ENCODE measurements at regions not wholly inside any gene's neighbourhood (a gene's known extent, or its start where the extent isn't known, plus 50 kb on each side); places are given as distances from the start of the nearest gene placed in this dataset.
A peak's percentile ranks its signal among the peaks of the same experiment; 100 is the strongest.

DNA sequence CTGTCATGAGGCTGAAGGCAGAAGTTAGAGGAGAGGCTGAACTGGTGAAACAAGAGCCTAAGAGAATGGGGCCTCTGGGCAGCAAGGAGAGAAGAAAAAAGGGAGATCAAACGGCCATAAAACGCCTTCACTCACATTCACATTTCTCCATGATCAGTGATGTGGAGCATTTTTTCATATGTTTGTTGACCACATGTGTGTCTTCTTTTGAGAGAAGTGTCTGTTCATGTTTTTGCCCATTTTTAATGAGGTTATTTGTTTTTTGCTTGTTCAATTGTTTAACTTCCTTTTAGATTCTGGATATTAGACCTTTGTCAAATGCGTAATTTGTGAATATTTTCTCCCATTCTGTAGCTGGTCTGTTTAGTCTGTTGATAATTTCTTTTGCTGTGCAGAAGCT lies 155.0 kb downstream of the TMEM26 start:
- Mint-ChIP-seq H3K9me3 (no peaks in the 10 kb centered on the region), H3K27me3 (peaks cover 1% of the 10 kb centered on the region), H3K36me3 (no peaks in the 10 kb centered on the region), H3K4me1 (no peaks in the 10 kb centered on the region), H3K4me3 (no peak overlapping the region), H3K27ac (no peak overlapping the region)

DNA sequence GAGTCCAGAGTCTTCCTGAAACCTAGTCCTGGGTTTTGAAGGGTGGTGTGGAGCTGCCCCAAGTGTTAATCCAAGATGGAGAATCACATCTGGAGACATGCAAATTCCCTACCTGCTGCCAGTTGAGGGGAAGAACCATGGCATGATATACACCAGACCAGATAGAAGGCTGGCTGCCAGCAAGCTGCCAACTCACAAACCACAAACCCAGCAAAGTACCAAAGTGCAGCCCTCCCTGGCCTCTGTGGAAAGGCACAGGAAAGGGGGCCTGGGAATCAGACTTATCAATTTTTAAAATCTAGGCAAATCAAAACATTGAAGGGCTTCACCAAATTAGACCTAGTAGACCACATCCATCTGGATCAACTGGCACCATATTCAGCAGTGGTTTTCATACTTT lies 157.0 kb downstream of the TMEM26 start:
- H3K4me3 Mint-ChIP-seq = no peak overlapping the region
- no peaks in the 10 kb centered on the region for H3K36me3 Mint-ChIP-seq
- H3K27ac Mint-ChIP-seq = no peak overlapping the region
- no peaks in the 10 kb centered on the region for H3K4me1 Mint-ChIP-seq
- H3K9me3 Mint-ChIP-seq = no peaks in the 10 kb centered on the region
- peaks cover 1% of the 10 kb centered on the region for H3K27me3 Mint-ChIP-seq

DNA sequence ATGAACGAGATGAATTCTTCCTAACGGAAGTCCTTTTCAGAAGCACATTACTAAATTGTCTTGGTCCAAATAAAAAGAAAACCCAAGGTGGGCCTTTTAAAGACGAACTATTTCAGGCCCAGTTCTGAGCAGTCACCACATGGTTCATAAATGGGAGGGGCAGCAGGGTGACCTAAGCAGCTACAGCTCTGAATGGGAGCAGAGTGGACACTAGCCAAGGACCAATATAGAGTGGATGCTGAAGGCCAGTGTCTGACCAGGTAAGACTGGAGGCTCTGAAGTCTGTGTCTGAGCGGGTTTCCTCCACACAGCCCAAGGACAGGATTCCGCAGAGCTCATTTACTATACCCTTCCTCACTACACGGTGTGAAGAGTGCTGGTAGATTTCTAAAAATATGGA lies 159.1 kb downstream of the TMEM26 start:
- no peaks in the 10 kb centered on the region for H3K4me1 Mint-ChIP-seq

DNA sequence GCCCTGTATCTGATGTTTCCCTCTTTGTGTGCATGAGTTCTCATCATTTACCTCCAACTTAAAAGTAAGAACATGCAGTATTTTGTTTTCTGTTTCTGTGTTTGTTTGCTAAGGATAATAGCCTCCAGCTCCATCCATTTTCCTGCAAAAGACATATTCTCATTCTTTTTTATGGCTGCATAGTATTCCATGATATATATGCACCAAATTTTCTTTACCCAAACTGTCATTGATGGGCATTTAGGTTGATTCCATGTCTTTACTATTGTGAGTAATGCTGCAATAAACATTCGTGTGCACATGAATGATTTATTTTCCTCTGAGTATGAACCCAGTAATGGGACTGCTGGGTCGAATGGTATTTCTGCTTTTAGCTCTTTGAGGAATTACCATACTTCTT lies 163.4 kb downstream of the TMEM26 start:
- Mint-ChIP-seq H3K9me3 (no peaks in the 10 kb centered on the region), H3K36me3 (no peaks in the 10 kb centered on the region), H3K4me3 (no peak overlapping the region), H3K27me3 (peaks cover 1% of the 10 kb centered on the region), H3K27ac (no peak overlapping the region), H3K4me1 (peaks cover 17% of the 10 kb centered on the region)

More for the DNA sequence above, 159.1 kb downstream of the TMEM26 start:
- Mint-ChIP-seq H3K27ac (no peak overlapping the region), H3K27me3 (peaks cover 2% of the 10 kb centered on the region), H3K4me3 (no peak overlapping the region), H3K9me3 (no peaks in the 10 kb centered on the region), H3K36me3 (no peaks in the 10 kb centered on the region)

DNA sequence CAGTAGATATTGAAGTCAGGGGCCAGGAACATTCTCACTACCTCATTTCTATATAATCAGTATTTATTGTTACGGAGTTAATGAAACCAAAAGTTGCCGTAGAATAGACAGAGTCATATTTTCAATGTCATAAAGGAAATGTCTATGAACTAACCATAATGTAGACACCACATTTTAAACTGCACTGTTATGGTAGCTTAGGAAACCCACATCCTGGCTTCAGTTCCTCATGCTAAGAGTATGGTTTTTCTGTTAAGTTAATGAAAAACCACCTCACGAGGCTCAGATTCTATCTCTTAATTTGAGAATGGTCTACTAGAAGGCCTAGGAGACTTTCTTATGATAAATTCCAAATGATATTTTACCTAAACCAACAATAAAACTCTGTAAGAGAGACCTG lies 166.5 kb downstream of the TMEM26 start:
- Mint-ChIP-seq H3K36me3 (no peaks in the 10 kb centered on the region), H3K27ac (no peak overlapping the region), H3K4me3 (no peak overlapping the region)

DNA sequence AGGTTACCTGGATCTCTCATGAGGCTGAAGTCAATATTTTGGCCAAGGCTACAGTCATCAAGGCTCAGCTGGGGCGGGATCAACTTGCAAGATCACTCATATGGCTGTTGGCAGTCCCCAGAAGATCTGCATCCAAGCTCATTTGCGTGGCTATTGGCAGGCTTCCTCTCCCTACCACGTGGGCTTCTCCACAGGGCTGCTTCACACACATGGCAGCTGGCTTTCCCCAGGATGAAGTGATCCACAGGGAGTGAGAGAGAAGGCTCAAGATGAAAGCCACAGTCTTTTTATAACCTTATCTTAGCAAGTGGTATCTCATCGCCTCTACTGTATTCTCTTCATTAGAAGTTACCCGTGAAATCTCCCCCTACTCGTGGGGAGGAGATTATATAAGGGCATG lies 167.4 kb downstream of the TMEM26 start:
- peaks cover 24% of the 10 kb centered on the region for H3K4me1 Mint-ChIP-seq
- H3K4me3 Mint-ChIP-seq = no peak overlapping the region

More for the DNA sequence above, 166.5 kb downstream of the TMEM26 start:
- Mint-ChIP-seq H3K4me1 (peaks cover 24% of the 10 kb centered on the region), H3K9me3 (no peaks in the 10 kb centered on the region), H3K27me3 (peaks cover 1% of the 10 kb centered on the region)

DNA sequence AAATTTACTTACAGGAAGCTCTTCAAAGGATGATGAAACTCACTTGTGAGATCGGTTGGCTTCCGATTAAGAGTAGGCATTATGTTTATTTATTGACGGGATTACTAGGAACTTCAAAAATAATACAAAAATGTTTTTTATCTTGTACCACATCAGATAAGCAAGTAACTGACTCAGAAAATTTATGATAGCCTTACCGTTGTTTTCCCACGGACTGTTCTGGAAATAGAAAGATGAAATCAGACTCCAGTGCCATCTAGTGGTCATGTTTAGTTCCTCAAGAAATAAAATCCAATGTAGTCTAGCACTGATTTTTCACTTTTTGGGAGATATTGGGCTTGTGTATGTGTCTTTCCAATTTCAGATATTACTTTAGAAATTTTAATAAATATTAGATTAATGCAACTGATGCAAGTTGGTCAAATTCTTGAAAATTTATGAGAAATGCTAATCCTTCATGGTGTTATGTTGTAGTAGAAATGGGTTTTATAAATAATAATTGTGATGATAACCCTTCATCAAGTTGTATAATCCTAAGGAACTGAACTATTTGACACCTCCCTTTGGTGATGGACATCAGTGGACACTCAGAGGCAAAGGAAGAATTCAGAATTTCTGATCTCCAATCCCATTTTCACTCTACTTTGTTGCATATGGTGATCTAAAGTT lies 168.8 kb downstream of the TMEM26 start:
- peak overlapping the region; percentile 47 for H3K4me3 Mint-ChIP-seq
- no peaks in the 10 kb centered on the region for H3K27me3 Mint-ChIP-seq
- no peak overlapping the region for H3K27ac Mint-ChIP-seq
- H3K4me1 Mint-ChIP-seq = peaks cover 24% of the 10 kb centered on the region
- H3K9me3 Mint-ChIP-seq = no peaks in the 10 kb centered on the region
- H3K36me3 Mint-ChIP-seq = no peaks in the 10 kb centered on the region

More for the DNA sequence above, 167.4 kb downstream of the TMEM26 start:
- peaks cover 1% of the 10 kb centered on the region for H3K27me3 Mint-ChIP-seq
- H3K27ac Mint-ChIP-seq = no peak overlapping the region
- H3K9me3 Mint-ChIP-seq = no peaks in the 10 kb centered on the region
- H3K36me3 Mint-ChIP-seq = no peaks in the 10 kb centered on the region

DNA sequence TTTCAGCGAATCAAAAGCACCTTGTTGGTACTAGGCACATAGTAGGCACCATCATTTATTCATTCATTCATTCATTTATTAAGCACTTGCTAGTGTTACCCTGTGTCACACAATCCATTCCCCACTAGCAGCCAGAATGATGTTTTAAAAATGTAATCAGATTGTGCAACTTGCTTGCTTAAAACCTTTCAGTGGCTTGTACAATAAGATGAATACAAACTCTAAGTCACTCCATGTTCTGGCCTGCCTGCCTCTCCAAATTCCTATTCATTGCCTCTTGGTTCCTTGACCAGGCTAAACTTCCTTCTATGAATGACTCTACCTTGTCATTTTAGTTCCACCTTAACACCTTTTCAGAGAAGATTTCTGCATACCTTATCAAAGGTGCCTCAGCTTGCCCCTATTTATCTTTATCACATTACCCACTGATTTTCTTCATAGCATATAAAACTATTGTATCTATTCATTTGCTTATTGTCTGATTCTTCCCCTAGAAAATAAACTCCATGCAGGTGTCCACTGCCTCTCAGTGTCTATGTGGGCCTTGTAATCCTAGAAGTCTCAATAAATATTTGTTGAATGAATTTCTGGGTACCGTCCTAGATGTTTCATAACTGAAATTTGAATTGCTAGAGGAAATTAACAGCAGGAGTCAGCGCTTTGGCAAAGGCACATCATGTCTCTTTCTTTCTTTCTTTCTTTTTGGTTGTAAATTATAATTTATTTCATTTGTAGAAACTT lies 169.5 kb downstream of the TMEM26 start:
- H3K4me3 Mint-ChIP-seq = peak overlapping the region; percentile 47

DNA sequence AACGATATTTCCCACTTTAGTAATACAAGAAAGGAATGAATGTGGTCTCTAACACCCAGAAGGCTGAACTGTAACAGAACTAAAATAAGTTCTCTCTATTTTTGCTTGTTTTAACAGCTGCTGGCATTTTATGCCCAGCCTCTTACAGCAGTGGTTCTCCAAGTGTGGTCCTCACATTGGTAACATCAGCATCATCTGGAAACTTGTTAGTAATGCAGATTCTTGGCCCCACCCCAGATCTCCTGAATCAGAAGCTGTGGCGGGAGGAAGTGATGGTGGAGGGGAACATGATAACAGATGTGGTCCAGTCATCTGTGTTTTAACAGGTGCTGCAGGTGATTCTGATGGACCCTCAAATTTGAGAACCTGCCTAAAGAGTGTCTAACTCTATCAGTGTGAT lies 170.1 kb downstream of the TMEM26 start:
- Mint-ChIP-seq H3K36me3 (no peaks in the 10 kb centered on the region), H3K9me3 (no peaks in the 10 kb centered on the region), H3K4me1 (peaks cover 24% of the 10 kb centered on the region), H3K4me3 (no peak overlapping the region), H3K27me3 (no peaks in the 10 kb centered on the region), H3K27ac (no peak overlapping the region)

More for the DNA sequence above, 169.5 kb downstream of the TMEM26 start:
- H3K9me3 Mint-ChIP-seq = no peaks in the 10 kb centered on the region
- H3K27ac Mint-ChIP-seq = no peak overlapping the region
- peaks cover 24% of the 10 kb centered on the region for H3K4me1 Mint-ChIP-seq
- H3K36me3 Mint-ChIP-seq = no peaks in the 10 kb centered on the region
- no peaks in the 10 kb centered on the region for H3K27me3 Mint-ChIP-seq

DNA sequence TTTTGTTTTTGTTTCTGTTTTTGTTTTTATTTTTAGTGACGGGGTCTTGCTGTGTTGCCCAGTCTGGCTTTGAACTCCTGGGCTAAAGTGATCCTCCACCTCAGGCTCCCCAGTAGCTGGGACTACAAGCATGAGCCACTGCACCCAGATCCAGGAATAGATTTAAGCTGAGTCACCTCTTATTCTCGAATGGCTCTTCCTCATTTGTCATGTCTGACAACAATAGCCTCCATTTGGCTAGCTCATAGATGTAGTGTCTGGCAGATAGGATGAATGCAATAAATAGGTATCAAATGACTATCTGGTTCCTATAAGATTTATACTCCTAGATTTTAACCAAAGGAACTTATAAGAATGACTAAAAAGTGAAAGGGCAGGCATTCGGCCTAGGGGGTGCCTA lies 172.9 kb downstream of the TMEM26 start:
- no peak overlapping the region for H3K4me3 Mint-ChIP-seq
- no peaks in the 10 kb centered on the region for H3K36me3 Mint-ChIP-seq
- peaks cover 8% of the 10 kb centered on the region for H3K4me1 Mint-ChIP-seq
- peaks cover 1% of the 10 kb centered on the region for H3K27me3 Mint-ChIP-seq
- no peaks in the 10 kb centered on the region for H3K9me3 Mint-ChIP-seq
- H3K27ac Mint-ChIP-seq = no peak overlapping the region

DNA sequence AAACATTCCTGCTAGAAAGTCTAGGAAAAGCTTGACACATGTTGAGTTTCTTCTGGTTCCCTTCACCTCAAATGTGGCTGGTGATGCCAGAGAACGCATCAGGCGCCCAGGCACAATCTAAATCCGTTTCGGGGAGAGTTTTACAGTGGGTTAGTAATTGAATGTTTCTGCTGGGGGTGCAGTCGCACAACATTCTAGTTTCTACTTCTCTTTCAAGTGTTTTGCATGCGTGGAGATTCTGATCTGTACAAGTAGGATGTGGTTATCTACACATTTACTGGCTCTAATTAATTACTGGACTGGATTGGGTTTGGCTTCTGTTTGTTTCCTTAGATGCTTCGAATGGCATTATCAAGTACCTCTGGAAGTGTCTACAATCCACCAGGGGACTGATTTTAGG lies 173.8 kb downstream of the TMEM26 start:
- Mint-ChIP-seq H3K9me3 (no peaks in the 10 kb centered on the region), H3K36me3 (no peaks in the 10 kb centered on the region), H3K4me1 (peaks cover 8% of the 10 kb centered on the region), H3K27me3 (peaks cover 1% of the 10 kb centered on the region), H3K4me3 (no peak overlapping the region), H3K27ac (no peak overlapping the region)

DNA sequence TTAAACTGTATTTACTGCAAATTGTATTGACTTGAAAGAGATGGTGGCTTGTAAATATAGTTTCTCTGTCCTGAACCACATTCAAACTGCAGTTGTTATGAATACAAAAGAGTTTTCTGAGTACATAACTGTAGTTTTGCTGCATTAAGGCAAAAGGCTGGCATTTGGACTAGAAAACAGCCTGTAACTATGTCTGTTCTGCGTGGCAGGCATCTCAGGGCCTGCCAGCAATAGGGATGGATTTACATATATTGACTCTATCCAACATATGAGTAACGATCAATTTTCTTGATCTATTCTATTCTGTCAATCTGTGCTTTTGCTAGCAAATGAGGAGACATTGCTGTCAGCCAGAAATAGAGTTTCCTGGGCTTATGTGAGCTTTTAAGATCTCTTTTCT lies 174.6 kb downstream of the TMEM26 start:
- H3K27me3 Mint-ChIP-seq = peaks cover 1% of the 10 kb centered on the region
- H3K27ac Mint-ChIP-seq = no peak overlapping the region

DNA sequence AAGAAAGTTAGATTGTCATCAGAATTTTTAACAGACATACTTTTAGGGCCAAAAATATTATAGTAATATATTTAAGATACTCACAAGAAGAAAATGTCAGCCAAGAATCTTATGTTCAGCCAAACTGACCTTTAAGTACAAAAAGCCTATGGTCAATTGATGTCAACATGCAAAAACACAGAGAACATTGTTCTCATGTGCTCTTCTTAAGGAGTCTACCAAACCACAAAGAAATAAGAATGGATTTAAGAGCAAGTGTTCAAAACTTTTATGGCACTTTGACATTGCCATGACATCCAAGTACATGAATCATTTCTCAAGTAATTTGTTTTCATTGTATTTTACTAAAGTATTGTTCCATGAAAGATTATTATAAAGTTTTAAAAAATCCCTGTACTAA lies 180.4 kb downstream of the TMEM26 start:
- H3K9me3 Mint-ChIP-seq = no peaks in the 10 kb centered on the region
- no peak overlapping the region for H3K27ac Mint-ChIP-seq
- no peaks in the 10 kb centered on the region for H3K36me3 Mint-ChIP-seq
- H3K27me3 Mint-ChIP-seq = peaks cover 5% of the 10 kb centered on the region
- H3K4me1 Mint-ChIP-seq = no peaks in the 10 kb centered on the region
- no peak overlapping the region for H3K4me3 Mint-ChIP-seq

More for the DNA sequence above, 174.6 kb downstream of the TMEM26 start:
- H3K4me1 Mint-ChIP-seq = peaks cover under 1% of the 10 kb centered on the region
- H3K9me3 Mint-ChIP-seq = no peaks in the 10 kb centered on the region
- H3K36me3 Mint-ChIP-seq = no peaks in the 10 kb centered on the region
- H3K4me3 Mint-ChIP-seq = no peak overlapping the region

DNA sequence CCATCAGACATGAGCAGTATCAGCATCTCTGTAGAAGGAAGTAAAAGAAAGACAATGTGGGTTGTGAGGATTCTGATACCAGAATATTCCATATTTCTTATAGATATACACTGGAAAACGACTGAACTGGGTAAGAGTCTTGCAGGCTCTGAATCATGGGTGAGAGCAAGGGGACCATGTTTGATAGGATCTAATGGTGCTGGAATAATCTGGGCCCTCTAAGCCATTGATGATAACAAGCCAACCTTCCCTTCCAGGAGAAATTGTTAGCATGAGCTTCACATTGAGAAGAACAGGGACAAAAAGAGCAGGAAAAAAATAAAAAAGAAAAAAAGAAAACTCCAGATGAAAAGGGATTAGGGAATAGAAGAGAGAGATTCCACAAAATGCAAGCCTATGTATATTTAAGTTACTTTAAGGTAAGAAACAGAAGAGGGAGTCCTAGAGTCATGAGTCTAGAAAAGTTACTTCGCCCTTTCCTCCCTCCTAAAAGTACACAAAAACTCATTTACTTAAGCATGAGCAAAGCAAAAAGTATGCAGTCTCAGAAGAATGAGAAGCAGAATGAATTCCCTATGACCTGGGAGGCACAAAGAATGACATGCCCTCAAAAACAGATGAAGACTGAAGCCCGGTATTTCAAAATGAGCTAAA lies 181.9 kb downstream of the TMEM26 start:
- Mint-ChIP-seq H3K27me3 (peaks cover 4% of the 10 kb centered on the region), H3K4me3 (no peak overlapping the region), H3K4me1 (no peaks in the 10 kb centered on the region), H3K9me3 (no peaks in the 10 kb centered on the region), H3K36me3 (no peaks in the 10 kb centered on the region), H3K27ac (no peak overlapping the region)

DNA sequence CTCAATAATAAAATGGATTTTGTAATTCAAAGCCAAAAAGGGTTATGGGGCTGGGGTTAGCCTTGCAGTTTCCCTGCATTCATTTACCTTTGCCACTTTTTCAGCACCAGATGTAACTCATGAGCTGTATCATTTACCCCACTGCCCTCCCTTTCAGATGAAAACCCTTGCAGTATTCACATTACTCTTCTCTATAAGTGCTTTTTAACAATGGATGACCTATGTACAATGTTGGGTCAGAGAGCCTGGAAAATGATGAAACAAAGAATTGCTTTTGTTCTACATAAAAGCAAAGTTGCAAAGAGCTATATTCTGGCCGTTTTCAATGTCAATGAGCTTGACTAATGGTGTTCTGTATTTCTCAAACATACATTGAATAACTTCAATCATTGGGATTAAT lies 189.7 kb downstream of the TMEM26 start:
- Mint-ChIP-seq H3K9me3 (peaks cover 13% of the 10 kb centered on the region), H3K4me3 (no peak overlapping the region), H3K27ac (no peak overlapping the region), H3K27me3 (peaks cover 9% of the 10 kb centered on the region), H3K4me1 (no peaks in the 10 kb centered on the region), H3K36me3 (no peaks in the 10 kb centered on the region)

All from activated naive CD4-positive, alpha-beta T cell treated with anti-CD3 and anti-CD28 coated beads, Interleukin-2, amount 50 U/mL, for 24 hours (primary cell).